Tibial nerve (tissue), 3 donors: ENCODE measurements at regions not wholly inside any gene's neighbourhood (a gene's known extent, or its start where the extent isn't known, plus 50 kb on each side); places are given as distances from the start of the nearest gene placed in this dataset.

Source experiments
- CTCF ChIP-seq, 5 experiments: fragments of 200-600 bp in 3 of 5; fragments of 450-650 bp in 2 of 5; sonication (generic) in 3 of 5; IDR thresholded peaks; one replicate each; pipeline ENCODE4 v1.5.1; 2016 to 2019; ENCODE audit warnings: antibody characterized with exemption in 5 of 5, mild to moderate bottlenecking in 3 of 5, moderate library complexity in 2 of 5
- POLR2A ChIP-seq, 2 donors: fragments of 450-650 bp; IDR thresholded peaks; one replicate each; pipeline ENCODE4 v1.6.1; 2017; ENCODE audit warnings: antibody characterized with exemption in 2 of 2, mild to moderate bottlenecking in 2 of 2, moderate library complexity in 2 of 2

DNA sequence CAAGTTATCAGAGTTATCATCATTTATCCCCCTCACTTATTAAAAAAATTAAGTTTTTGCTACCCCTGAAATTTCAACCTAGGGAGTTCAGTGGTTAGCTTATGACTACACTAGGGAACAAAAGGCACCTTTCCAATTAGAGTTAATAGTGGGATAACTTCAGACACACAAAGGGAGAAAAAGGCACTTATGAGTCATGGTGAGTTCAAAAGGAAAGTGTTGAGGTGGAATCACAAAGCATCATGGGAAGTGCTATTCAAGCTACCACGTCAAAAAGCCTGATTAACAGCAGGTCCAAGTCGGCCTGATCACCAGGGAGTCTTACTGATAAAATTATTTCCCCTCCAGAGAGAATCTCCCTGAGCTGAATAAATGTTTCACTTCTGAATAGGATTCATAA is 165.7 kb downstream of the C7orf25 start:
- no peak for TF ChIP-seq POLR2A (IDR thresholded peaks at IDR 0.05)
- no peak for TF ChIP-seq CTCF (IDR thresholded peaks at IDR 0.05)
